ENCODE measurements at regions not wholly inside any gene's neighbourhood (a gene's known extent, or its start where the extent isn't known, plus 50 kb on each side); places are given as distances from the start of the nearest gene placed in this dataset.
A peak's percentile ranks its signal among the peaks of the same experiment; 100 is the strongest.
"Not testable (repeated sequence)": the region's sequence is repeated elsewhere in the genome, so short reads cannot be mapped to it uniquely, and the experiment has no call there.

- no peaks in the 10 kb centered on the region for H3K36me3 Mint-ChIP-seq
- CTCF ChIA-PET: no interaction called here
- no peak overlapping the region for H3K27ac Mint-ChIP-seq
- no peak overlapping the region for H3K4me3 Mint-ChIP-seq
- H3K27me3 Mint-ChIP-seq: peaks cover 4% of the 10 kb centered on the region
- no peaks in the 10 kb centered on the region for H3K4me1 Mint-ChIP-seq
- H3K9me3 Mint-ChIP-seq: peaks cover 6% of the 10 kb centered on the region
- DNase-seq: no peak
These were observed 51.9 kb upstream of the TBL1XR1 start for GRCh38 chr3:177249203-177249602.

GRCh38 chr3:177250151-177250550 is 52.9 kb upstream of the TBL1XR1 start:
- H3K9me3 Mint-ChIP-seq: peaks cover 6% of the 10 kb centered on the region
- no peaks in the 10 kb centered on the region for H3K4me1 Mint-ChIP-seq
- no peaks in the 10 kb centered on the region for H3K36me3 Mint-ChIP-seq
- CTCF ChIA-PET: no interaction called here
- no peak for DNase-seq
- H3K27me3 Mint-ChIP-seq: peaks cover 4% of the 10 kb centered on the region
- H3K4me3 Mint-ChIP-seq: no peak overlapping the region
- no peak overlapping the region for H3K27ac Mint-ChIP-seq

GRCh38 chr3:177251755-177252154 is 54.5 kb upstream of the TBL1XR1 start:
- DNase-seq: no peak
- no peak overlapping the region for H3K27ac Mint-ChIP-seq
- CTCF ChIA-PET: interaction anchor here (0.7 kb wide), 1 partner anchor 277 kb away, joined by 3 read pairs; no protein-coding TSS in a partner anchor
- H3K9me3 Mint-ChIP-seq: peaks cover 6% of the 10 kb centered on the region
- H3K27me3 Mint-ChIP-seq: peaks cover 4% of the 10 kb centered on the region
- no peaks in the 10 kb centered on the region for H3K36me3 Mint-ChIP-seq
- no peaks in the 10 kb centered on the region for H3K4me1 Mint-ChIP-seq
- H3K4me3 Mint-ChIP-seq: no peak overlapping the region

- H3K36me3 Mint-ChIP-seq: no peaks in the 10 kb centered on the region
- no peaks in the 10 kb centered on the region for H3K9me3 Mint-ChIP-seq
These were observed 59.7 kb upstream of the TBL1XR1 start for GRCh38 chr3:177257006-177257405.

GRCh38 chr3:177257625-177258024 is 60.3 kb upstream of the TBL1XR1 start:
- no peaks in the 10 kb centered on the region for H3K36me3 Mint-ChIP-seq
- H3K27me3 Mint-ChIP-seq: no peaks in the 10 kb centered on the region
- CTCF ChIA-PET: no interaction called here
- H3K4me1 Mint-ChIP-seq: no peaks in the 10 kb centered on the region
- no peaks in the 10 kb centered on the region for H3K9me3 Mint-ChIP-seq
- no peak overlapping the region for H3K27ac Mint-ChIP-seq
- no peak overlapping the region for H3K4me3 Mint-ChIP-seq
- no peak for DNase-seq

More at GRCh38 chr3:177257006-177257405, 59.7 kb upstream of the TBL1XR1 start:
- no peaks in the 10 kb centered on the region for H3K27me3 Mint-ChIP-seq
- no peak for DNase-seq
- CTCF ChIA-PET: no interaction called here
- H3K27ac Mint-ChIP-seq: no peak overlapping the region
- no peaks in the 10 kb centered on the region for H3K4me1 Mint-ChIP-seq
- no peak overlapping the region for H3K4me3 Mint-ChIP-seq

- Mint-ChIP-seq H3K27me3 (no peaks in the 10 kb centered on the region), H3K9me3 (no peaks in the 10 kb centered on the region), H3K4me3 (no peak overlapping the region), H3K36me3 (no peaks in the 10 kb centered on the region), H3K4me1 (no peaks in the 10 kb centered on the region), H3K27ac (no peak overlapping the region)
- CTCF ChIA-PET: interaction anchor here (0.8 kb wide), 1 partner anchor 375 kb away, joined by 3 read pairs; no protein-coding TSS in a partner anchor
- no peak for DNase-seq
These were observed 65.1 kb upstream of the TBL1XR1 start for GRCh38 chr3:177262396-177262795.

GRCh38 chr3:177263615-177264368 is 66.5 kb upstream of the TBL1XR1 start:
- Mint-ChIP-seq H3K36me3 (no peaks in the 10 kb centered on the region), H3K4me3 (no peak overlapping the region), H3K27ac (no peak overlapping the region), H3K4me1 (no peaks in the 10 kb centered on the region), H3K9me3 (peaks cover 1% of the 10 kb centered on the region), H3K27me3 (no peaks in the 10 kb centered on the region)
- DNase-seq: no peak
- CTCF ChIA-PET: no interaction called here

- H3K36me3 Mint-ChIP-seq, H3K9me3 Mint-ChIP-seq, DNase-seq, H3K27ac Mint-ChIP-seq, CTCF ChIA-PET, H3K27me3 Mint-ChIP-seq, H3K4me1 Mint-ChIP-seq, H3K4me3 Mint-ChIP-seq: not testable (repeated sequence)
These were observed 74.7 kb upstream of the TBL1XR1 start for GRCh38 chr3:177271811-177272501.

GRCh38 chr3:177278016-177278415 is 80.7 kb upstream of the TBL1XR1 start:
- Mint-ChIP-seq H3K27ac (no peak overlapping the region), H3K9me3 (peaks cover 16% of the 10 kb centered on the region), H3K27me3 (no peaks in the 10 kb centered on the region), H3K4me1 (peaks cover 22% of the 10 kb centered on the region), H3K4me3 (no peak overlapping the region), H3K36me3 (peaks cover 9% of the 10 kb centered on the region)
- CTCF ChIA-PET: no interaction called here
- no peak for DNase-seq

- Mint-ChIP-seq H3K9me3 (peaks cover 16% of the 10 kb centered on the region), H3K4me3 (no peak overlapping the region), H3K36me3 (peaks cover 9% of the 10 kb centered on the region), H3K27ac (no peak overlapping the region), H3K27me3 (no peaks in the 10 kb centered on the region), H3K4me1 (peaks cover 26% of the 10 kb centered on the region)
- CTCF ChIA-PET: no interaction called here
- DNase-seq: no peak
These were observed 82.0 kb upstream of the TBL1XR1 start for GRCh38 chr3:177279118-177279815.

- Mint-ChIP-seq H3K27me3 (no peaks in the 10 kb centered on the region), H3K9me3 (peaks cover 16% of the 10 kb centered on the region), H3K36me3 (peaks cover 9% of the 10 kb centered on the region), H3K4me3 (no peak overlapping the region), H3K4me1 (peaks cover 31% of the 10 kb centered on the region), H3K27ac (no peak overlapping the region)
- peak; percentile 32 for DNase-seq
- CTCF ChIA-PET: no interaction called here
These were observed 84.2 kb upstream of the TBL1XR1 start for GRCh38 chr3:177281292-177282118.

- no peak for DNase-seq
- H3K27ac Mint-ChIP-seq: no peak overlapping the region
- H3K4me3 Mint-ChIP-seq: no peak overlapping the region
- H3K4me1 Mint-ChIP-seq: peaks cover 31% of the 10 kb centered on the region
- H3K36me3 Mint-ChIP-seq: peaks cover 9% of the 10 kb centered on the region
- CTCF ChIA-PET: no interaction called here
- H3K27me3 Mint-ChIP-seq: no peaks in the 10 kb centered on the region
- peaks cover 16% of the 10 kb centered on the region for H3K9me3 Mint-ChIP-seq
These were observed 84.9 kb upstream of the TBL1XR1 start for GRCh38 chr3:177282119-177282655.

- peaks cover 31% of the 10 kb centered on the region for H3K4me1 Mint-ChIP-seq
- peaks cover 16% of the 10 kb centered on the region for H3K9me3 Mint-ChIP-seq
- H3K36me3 Mint-ChIP-seq: peaks cover 9% of the 10 kb centered on the region
- no peak for DNase-seq
- H3K27me3 Mint-ChIP-seq: no peaks in the 10 kb centered on the region
- CTCF ChIA-PET: no interaction called here
- no peak overlapping the region for H3K27ac Mint-ChIP-seq
- H3K4me3 Mint-ChIP-seq: no peak overlapping the region
These were observed 86.7 kb upstream of the TBL1XR1 start for GRCh38 chr3:177283983-177284382.

GRCh38 chr3:177284383-177284881 is 87.2 kb upstream of the TBL1XR1 start:
- H3K27ac Mint-ChIP-seq: peak overlapping the region; percentile 78
- H3K36me3 Mint-ChIP-seq: peaks cover 9% of the 10 kb centered on the region
- no peak overlapping the region for H3K4me3 Mint-ChIP-seq
- peaks cover 31% of the 10 kb centered on the region for H3K4me1 Mint-ChIP-seq
- DNase-seq: peak; percentile 54
- H3K27me3 Mint-ChIP-seq: no peaks in the 10 kb centered on the region
- CTCF ChIA-PET: no interaction called here
- H3K9me3 Mint-ChIP-seq: peaks cover 15% of the 10 kb centered on the region
